Smooth muscle cell (in vitro differentiated cells): ENCODE measurements at regions not wholly inside any gene's neighbourhood (a gene's known extent, or its start where the extent isn't known, plus 50 kb on each side); places are given as distances from the start of the nearest gene placed in this dataset.

Experiments
- DNase-seq: peaks from one replicate; lab custom pipeline; 2025; ENCODE audit not compliant: unreplicated experiment; lab: John Stamatoyannopoulos, UW
- H2AFZ ChIP-seq: fragments of 200-600 bp; sonication (generic); 2 replicates; pipeline ENCODE4 v1.6.0; 2016; ENCODE audit warnings: antibody characterized with exemption, low read depth, mild to moderate bottlenecking
- H3F3A ChIP-seq: fragments of 200-600 bp; sonication (generic); 2 replicates; pipeline ENCODE4 v1.6.0; 2017; ENCODE audit warnings: antibody characterized with exemption, low read depth
- H3K27ac ChIP-seq: fragments of 200-600 bp; sonication (generic); 2 replicates; pipeline ENCODE4 v1.5.1; 2016; ENCODE audit warnings: low read depth, mild to moderate bottlenecking
- H3K27me3 ChIP-seq: fragments of 200-600 bp; sonication (generic); 2 replicates; pipeline ENCODE4 v1.6.1; 2016; ENCODE audit warnings: low read depth, mild to moderate bottlenecking
- H3K36me3 ChIP-seq: fragments of 200-600 bp; sonication (generic); 2 replicates; pipeline ENCODE4 v1.5.1; 2016; ENCODE audit warnings: low read depth
- H3K4me1 ChIP-seq: fragments of 200-600 bp; sonication (generic); 2 replicates; pipeline ENCODE4 v1.5.1; 2016; ENCODE audit warnings: low read depth
- H3K4me2 ChIP-seq: fragments of 200-600 bp; sonication (generic); 2 replicates; pipeline ENCODE4 v1.6.0; 2016; ENCODE audit warnings: mild to moderate bottlenecking
- H3K4me3 ChIP-seq: fragments of 200-600 bp; sonication (generic); 2 replicates; pipeline ENCODE4 v1.5.1; 2016; ENCODE audit warnings: mild to moderate bottlenecking
- H3K79me2 ChIP-seq: fragments of 200-600 bp; sonication (generic); 2 replicates; pipeline ENCODE4 v1.6.0; 2016; ENCODE audit warnings: low read depth, mild to moderate bottlenecking
- H3K9ac ChIP-seq: fragments of 200-600 bp; sonication (generic); 2 replicates; pipeline ENCODE4 v1.6.0; 2016; ENCODE audit warnings: low read depth
- H3K9me3 ChIP-seq: fragments of 200-600 bp; sonication (generic); replicated peaks from 2 replicates; pipeline ENCODE4 v1.5.1; 2016; ENCODE audit warnings: low read depth
- H4K20me1 ChIP-seq: fragments of 200-600 bp; sonication (generic); 2 replicates; pipeline ENCODE4 v1.6.0; 2016; ENCODE audit warnings: low read depth
- WGBS: methylation state at CpG from one replicate; pipeline ENCODE4 v1.1.7; 2016; ENCODE audit warnings: low lambda C conversion rate; 5-methylcytosine and 5-hydroxymethylcytosine counted together
- TF ChIP-seq, protein P1 (sequence below): fragments of 200-600 bp; sonication (generic); IDR thresholded peaks from 2 replicates; pipeline ENCODE4 v1.5.1; 2017; ENCODE audit warnings: borderline replicate concordance, mild to moderate bottlenecking, antibody characterized with exemption; ENCODE audit not compliant: insufficient read depth, poor library complexity, severe bottlenecking

DNA sequence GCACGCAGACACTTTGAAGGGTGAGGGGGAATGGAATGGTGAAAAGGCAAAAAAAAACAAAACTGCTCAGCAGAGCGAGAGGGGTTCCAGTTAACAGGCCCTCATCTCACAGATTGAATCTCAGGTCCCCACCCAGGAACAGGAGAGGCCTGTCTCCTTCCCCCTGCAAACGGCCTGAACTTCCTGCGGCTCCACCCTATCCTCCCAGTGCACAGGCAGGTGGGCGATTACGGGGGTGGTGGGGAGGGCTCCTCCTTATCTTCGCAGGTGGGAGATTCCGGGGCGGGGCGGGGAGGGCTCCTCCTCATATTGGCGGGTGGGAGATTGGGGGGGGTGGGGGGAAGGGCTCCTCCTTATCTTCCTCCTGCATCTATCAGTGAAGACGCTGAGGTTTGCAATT lies 129.0 kb downstream of the SOX4 start:
- Histone ChIP-seq H2AFZ (no peak overlapping the region), H3K4me2 (no peak overlapping the region), H3K9ac (no peak overlapping the region), H3F3A (peaks cover 6% of the 10 kb centered on the region), H3K4me1 (peaks cover 5% of the 10 kb centered on the region), H3K79me2 (peaks cover 17% of the 10 kb centered on the region), H4K20me1 (peaks cover 7% of the 10 kb centered on the region), H3K36me3 (no peaks in the 10 kb centered on the region), H3K9me3 (no peaks in the 10 kb centered on the region), H3K27ac (no peak overlapping the region), H3K27me3 (no peaks in the 10 kb centered on the region), H3K4me3 (no peak overlapping the region)
- TF ChIP-seq, protein P1, sequence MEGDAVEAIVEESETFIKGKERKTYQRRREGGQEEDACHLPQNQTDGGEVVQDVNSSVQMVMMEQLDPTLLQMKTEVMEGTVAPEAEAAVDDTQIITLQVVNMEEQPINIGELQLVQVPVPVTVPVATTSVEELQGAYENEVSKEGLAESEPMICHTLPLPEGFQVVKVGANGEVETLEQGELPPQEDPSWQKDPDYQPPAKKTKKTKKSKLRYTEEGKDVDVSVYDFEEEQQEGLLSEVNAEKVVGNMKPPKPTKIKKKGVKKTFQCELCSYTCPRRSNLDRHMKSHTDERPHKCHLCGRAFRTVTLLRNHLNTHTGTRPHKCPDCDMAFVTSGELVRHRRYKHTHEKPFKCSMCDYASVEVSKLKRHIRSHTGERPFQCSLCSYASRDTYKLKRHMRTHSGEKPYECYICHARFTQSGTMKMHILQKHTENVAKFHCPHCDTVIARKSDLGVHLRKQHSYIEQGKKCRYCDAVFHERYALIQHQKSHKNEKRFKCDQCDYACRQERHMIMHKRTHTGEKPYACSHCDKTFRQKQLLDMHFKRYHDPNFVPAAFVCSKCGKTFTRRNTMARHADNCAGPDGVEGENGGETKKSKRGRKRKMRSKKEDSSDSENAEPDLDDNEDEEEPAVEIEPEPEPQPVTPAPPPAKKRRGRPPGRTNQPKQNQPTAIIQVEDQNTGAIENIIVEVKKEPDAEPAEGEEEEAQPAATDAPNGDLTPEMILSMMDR = no peak
- no peak for DNase-seq
- WGBS = 47% methylated on average over 10 of the region's 12 CpGs

DNA sequence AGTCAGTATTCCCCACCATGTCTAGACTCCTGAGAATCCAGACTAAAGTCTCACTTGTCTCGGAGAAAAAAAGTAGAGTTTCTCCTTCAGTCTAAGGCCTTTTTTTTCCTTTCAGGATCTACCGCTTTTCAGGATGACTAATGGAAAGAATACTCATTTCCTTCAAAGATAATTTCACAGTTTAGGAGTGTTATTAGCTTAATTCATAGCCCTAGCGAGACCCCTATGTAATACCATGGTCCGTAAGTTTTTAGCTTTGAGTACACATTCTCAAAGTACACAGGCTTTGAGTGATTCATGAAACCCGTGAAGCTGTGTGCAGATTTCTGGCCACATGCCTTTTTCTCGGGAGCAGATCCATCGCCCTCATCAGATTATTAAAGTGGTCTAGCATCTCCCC lies 133.1 kb downstream of the SOX4 start:
- H3K4me1 ChIP-seq = peaks cover 8% of the 10 kb centered on the region
- H3K9ac ChIP-seq = no peak overlapping the region
- H3K79me2 ChIP-seq = peaks cover 29% of the 10 kb centered on the region
- peaks cover 6% of the 10 kb centered on the region for H3F3A ChIP-seq
- peak overlapping the region; percentile 76 for H3K27ac ChIP-seq
- H2AFZ ChIP-seq = no peak overlapping the region
- no peaks in the 10 kb centered on the region for H3K9me3 ChIP-seq
- H3K36me3 ChIP-seq = no peaks in the 10 kb centered on the region
- H3K4me3 ChIP-seq = no peak overlapping the region
- DNase-seq = no peak
- peak overlapping the region; percentile 24 for H3K4me2 ChIP-seq
- peaks cover 19% of the 10 kb centered on the region for H4K20me1 ChIP-seq
- TF ChIP-seq, protein P1 = no peak
- 29% methylated on average over 7 of the region's 7 CpGs for WGBS
- no peaks in the 10 kb centered on the region for H3K27me3 ChIP-seq

DNA sequence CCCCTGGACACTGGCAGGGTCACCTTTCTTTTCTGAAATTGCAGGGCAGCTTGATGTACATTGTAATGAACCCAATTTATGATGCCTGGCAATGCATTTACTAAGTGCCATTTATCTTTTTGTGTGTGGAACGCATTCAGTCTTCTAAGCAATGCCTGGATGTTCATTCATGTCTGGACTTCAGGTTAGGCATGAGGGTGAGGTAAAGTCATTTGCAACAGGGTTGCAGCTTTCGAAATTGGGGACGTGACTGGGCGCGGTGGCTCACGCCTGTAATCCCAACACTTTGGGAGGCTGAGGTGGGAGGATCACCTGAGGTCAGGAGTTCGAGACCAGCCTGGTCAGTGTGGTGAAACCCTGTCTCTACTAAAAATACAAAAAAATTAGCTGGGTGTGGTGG lies 134.6 kb downstream of the SOX4 start:
- Histone ChIP-seq H3K4me3 (no peak overlapping the region), H3F3A (peaks cover 6% of the 10 kb centered on the region), H3K79me2 (peaks cover 23% of the 10 kb centered on the region), H3K9me3 (no peaks in the 10 kb centered on the region), H3K36me3 (no peaks in the 10 kb centered on the region), H4K20me1 (peaks cover 30% of the 10 kb centered on the region), H3K4me2 (no peak overlapping the region), H3K27ac (no peak overlapping the region), H3K27me3 (no peaks in the 10 kb centered on the region), H3K9ac (no peak overlapping the region), H3K4me1 (peaks cover 20% of the 10 kb centered on the region), H2AFZ (no peak overlapping the region)
- TF ChIP-seq, protein P1 = no peak
- no peak for DNase-seq
- 99% methylated on average over 7 of the region's 7 CpGs for WGBS

DNA sequence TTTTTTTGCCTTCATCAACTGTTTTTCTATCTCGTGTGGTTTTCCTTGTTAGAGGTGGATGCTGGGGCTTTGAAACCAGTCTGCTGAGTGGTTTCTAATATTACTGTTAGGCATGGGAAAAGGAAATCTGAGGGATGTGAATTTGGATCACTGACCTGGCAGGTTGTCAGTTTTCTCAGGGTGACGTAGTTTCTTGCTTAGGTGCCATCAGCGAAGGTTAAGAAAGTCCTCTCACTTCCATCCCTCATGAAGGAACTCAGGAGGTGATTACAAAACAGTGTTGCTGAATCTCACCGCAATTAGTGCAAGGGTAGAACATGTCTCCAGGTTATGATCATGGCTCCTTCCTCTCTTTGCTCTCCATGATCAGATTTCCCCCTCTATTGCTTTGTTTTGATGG lies 135.9 kb downstream of the SOX4 start:
- Histone ChIP-seq H3K4me3 (no peak overlapping the region), H3F3A (peaks cover 6% of the 10 kb centered on the region), H3K27me3 (no peaks in the 10 kb centered on the region), H3K36me3 (no peaks in the 10 kb centered on the region), H3K4me1 (peaks cover 30% of the 10 kb centered on the region), H3K79me2 (peaks cover 23% of the 10 kb centered on the region), H2AFZ (no peak overlapping the region), H3K9me3 (no peaks in the 10 kb centered on the region), H3K27ac (no peak overlapping the region), H4K20me1 (peaks cover 43% of the 10 kb centered on the region), H3K4me2 (no peak overlapping the region), H3K9ac (no peak overlapping the region)
- DNase-seq = no peak
- TF ChIP-seq, protein P1 = no peak
- 90% methylated on average over 4 of the region's 4 CpGs for WGBS
